WTC11 (cell line): ENCODE measurements at regions not wholly inside any gene's neighbourhood (a gene's known extent, or its start where the extent isn't known, plus 50 kb on each side); places are given as distances from the start of the nearest gene placed in this dataset.

Source experiments
- ATAC-seq: fragments of 200-7000 bp; cut with Tn5 transposase; 2 replicates; pipeline ENCODE4 v1.10.0; 2021; ENCODE audit warnings: mild to moderate bottlenecking, moderate library complexity
- CTCF ChIA-PET: fragments of 300-600 bp; sonication (Branson Sonifier 250); formaldehyde crosslinking; loops from one replicate; lab custom pipeline; 2021; ENCODE audit warnings: antibody characterized with exemption; lab: Charles Lee
- POLR2A ChIA-PET: fragments of 350-600 bp; sonication (Branson Sonifier 250); formaldehyde crosslinking; loops from one replicate; lab custom pipeline; 2021; ENCODE audit warnings: antibody characterized with exemption; lab: Charles Lee
- DNase-seq: peaks from one replicate; pipeline ENCODE4 v3.0.0; 2021; ENCODE audit warnings: low spot score
- H3K27ac Mint-ChIP-seq: 2 replicates; pipeline ENCODE4 v1.8.0; 2021; ENCODE audit warnings: mixed read lengths
- H3K27me3 Mint-ChIP-seq: 2 replicates; pipeline ENCODE4 v1.8.0; 2021; ENCODE audit warnings: low read depth, mild to moderate bottlenecking, moderate library complexity, mixed read lengths
- H3K36me3 Mint-ChIP-seq: 2 replicates; pipeline ENCODE4 v1.8.0; 2021; ENCODE audit warnings: mixed read lengths
- H3K4me1 Mint-ChIP-seq: 2 replicates; pipeline ENCODE4 v1.8.0; 2022; ENCODE audit warnings: mixed read lengths
- H3K4me3 Mint-ChIP-seq: 2 replicates; pipeline ENCODE4 v1.8.0; 2021; ENCODE audit warnings: mild to moderate bottlenecking, moderate library complexity, mixed read lengths
- H3K9me3 Mint-ChIP-seq: 2 replicates; pipeline ENCODE4 v1.8.0; 2021; ENCODE audit warnings: mixed read lengths
- CREM ChIP-seq: sonication (generic); formaldehyde crosslinking; IDR thresholded peaks from 2 replicates; pipeline ENCODE4 v1.8.1; 2022; ENCODE audit warnings: mild to moderate bottlenecking, missing genetic modification reagents, moderate library complexity
- CTCF ChIP-seq: fragments of 200-600 bp; IDR thresholded peaks from 2 replicates; pipeline ENCODE4 v1.8.0; 2022; ENCODE audit warnings: antibody characterized with exemption
- ELF4 ChIP-seq: sonication (generic); formaldehyde crosslinking; IDR thresholded peaks from 2 replicates; pipeline ENCODE4 v1.8.1; 2022; ENCODE audit warnings: low read depth, mild to moderate bottlenecking, moderate library complexity, missing genetic modification reagents
- EMX1 ChIP-seq: fragments of 250-450 bp; sonication (Bioruptor Pico); IDR thresholded peaks from 2 replicates; pipeline ENCODE4 v1.8.0; 2021; ENCODE audit warnings: mild to moderate bottlenecking
- ESRRA ChIP-seq: sonication (generic); formaldehyde crosslinking; IDR thresholded peaks from 2 replicates; pipeline ENCODE4 v1.8.1; 2022; ENCODE audit warnings: mild to moderate bottlenecking, missing genetic modification reagents, borderline replicate concordance
- FOXP1 ChIP-seq: sonication (generic); formaldehyde crosslinking; IDR thresholded peaks from 2 replicates; pipeline ENCODE4 v1.8.0; 2022; ENCODE audit warnings: missing genetic modification reagents, mild to moderate bottlenecking, moderate library complexity, borderline replicate concordance
- FOXP4 ChIP-seq: sonication (generic); formaldehyde crosslinking; IDR thresholded peaks from 2 replicates; pipeline ENCODE4 v1.8.0; 2022; ENCODE audit warnings: mild to moderate bottlenecking, missing genetic modification reagents
- IRF2 ChIP-seq: sonication (generic); formaldehyde crosslinking; IDR thresholded peaks from 2 replicates; pipeline ENCODE4 v1.8.0; 2022; ENCODE audit warnings: low read depth, missing genetic modification reagents, borderline replicate concordance
- NFE2L1 ChIP-seq: sonication (generic); formaldehyde crosslinking; IDR thresholded peaks from 2 replicates; pipeline ENCODE4 v1.8.1; 2023; ENCODE audit warnings: missing genetic modification reagents
- NR1H2 ChIP-seq: sonication (generic); formaldehyde crosslinking; IDR thresholded peaks from 2 replicates; pipeline ENCODE4 v1.9.0; 2021; ENCODE audit warnings: mild to moderate bottlenecking, moderate library complexity, missing genetic modification reagents
- NR2C2 ChIP-seq: sonication (generic); formaldehyde crosslinking; IDR thresholded peaks from 2 replicates; pipeline ENCODE4 v1.8.0; 2022; ENCODE audit warnings: mild to moderate bottlenecking, missing genetic modification reagents
- PREB ChIP-seq: sonication (generic); formaldehyde crosslinking; IDR thresholded peaks from 2 replicates; pipeline ENCODE4 v1.8.1; 2022; ENCODE audit warnings: mild to moderate bottlenecking, missing genetic modification reagents, moderate library complexity, borderline replicate concordance
- RELA ChIP-seq: sonication (generic); formaldehyde crosslinking; IDR thresholded peaks from 2 replicates; pipeline ENCODE4 v1.8.1; 2022; ENCODE audit warnings: missing genetic modification reagents, mild to moderate bottlenecking, borderline replicate concordance
- TEAD4 ChIP-seq: sonication (generic); formaldehyde crosslinking; IDR thresholded peaks from 2 replicates; pipeline ENCODE4 v1.8.0; 2022; ENCODE audit warnings: mild to moderate bottlenecking, missing genetic modification reagents
- USF1 ChIP-seq: sonication (generic); formaldehyde crosslinking; IDR thresholded peaks from 2 replicates; pipeline ENCODE4 v1.8.0; 2022; ENCODE audit warnings: mild to moderate bottlenecking, missing genetic modification reagents
- ZMAT4 ChIP-seq: fragments of 250-450 bp; sonication (Bioruptor Pico); IDR thresholded peaks from 2 replicates; pipeline ENCODE4 v1.9.0; 2021; ENCODE audit warnings: mild to moderate bottlenecking
- ZNF232 ChIP-seq: sonication (generic); formaldehyde crosslinking; IDR thresholded peaks from 2 replicates; pipeline ENCODE4 v1.8.0; 2022; ENCODE audit warnings: mild to moderate bottlenecking, missing genetic modification reagents
- ZNF263 ChIP-seq: sonication (generic); formaldehyde crosslinking; IDR thresholded peaks from 2 replicates; pipeline ENCODE4 v1.8.1; 2022; ENCODE audit warnings: low read depth, mild to moderate bottlenecking, moderate library complexity, missing genetic modification reagents
- ZNF416 ChIP-seq: fragments of 250-450 bp; sonication (Bioruptor Pico); IDR thresholded peaks from 2 replicates; pipeline ENCODE4 v1.9.0; 2021; ENCODE audit warnings: mild to moderate bottlenecking, inconsistent platforms
- TF ChIP-seq, protein P1 (sequence below): sonication (generic); formaldehyde crosslinking; conservative IDR thresholded peaks from 2 replicates; pipeline ENCODE4 v1.8.1; 2022; ENCODE audit warnings: mild to moderate bottlenecking, missing genetic modification reagents
- TF ChIP-seq, protein P2 (sequence below): sonication (generic); formaldehyde crosslinking; IDR thresholded peaks from 2 replicates; pipeline ENCODE4 v1.8.0; 2022; ENCODE audit warnings: mild to moderate bottlenecking, missing genetic modification reagents

- H3K9me3 Mint-ChIP-seq = peaks cover 9% of the 10 kb centered on the region
- ChIA-PET POLR2A (no interaction called here), CTCF (no interaction called here)
- ATAC-seq (no peak), DNase-seq (no peak)
- peaks cover 22% of the 10 kb centered on the region for H3K4me1 Mint-ChIP-seq
- no peak overlapping the region for H3K27ac Mint-ChIP-seq
- no peak overlapping the region for H3K4me3 Mint-ChIP-seq
- no peaks in the 10 kb centered on the region for H3K27me3 Mint-ChIP-seq
- TF ChIP-seq RELA (CRISPR knock-in tag) (no peak), EMX1 (CRISPR knock-in tag) (no peak), CREM (CRISPR knock-in tag) (no peak), ESRRA (CRISPR knock-in tag) (no peak), NR2C2 (CRISPR knock-in tag) (no peak), CTCF (no peak), IRF2 (CRISPR knock-in tag) (no peak), TEAD4 (CRISPR knock-in tag) (no peak), ZNF416 (no peak)
- TF ChIP-seq, protein P1, sequence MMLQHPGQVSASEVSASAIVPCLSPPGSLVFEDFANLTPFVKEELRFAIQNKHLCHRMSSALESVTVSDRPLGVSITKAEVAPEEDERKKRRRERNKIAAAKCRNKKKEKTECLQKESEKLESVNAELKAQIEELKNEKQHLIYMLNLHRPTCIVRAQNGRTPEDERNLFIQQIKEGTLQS (CRISPR knock-in tag) = no peak
- H3K36me3 Mint-ChIP-seq = no peaks in the 10 kb centered on the region
Observed at GRCh38 chrX:125004799-125005198, 314.9 kb upstream of the TEX13C start.

DNA sequence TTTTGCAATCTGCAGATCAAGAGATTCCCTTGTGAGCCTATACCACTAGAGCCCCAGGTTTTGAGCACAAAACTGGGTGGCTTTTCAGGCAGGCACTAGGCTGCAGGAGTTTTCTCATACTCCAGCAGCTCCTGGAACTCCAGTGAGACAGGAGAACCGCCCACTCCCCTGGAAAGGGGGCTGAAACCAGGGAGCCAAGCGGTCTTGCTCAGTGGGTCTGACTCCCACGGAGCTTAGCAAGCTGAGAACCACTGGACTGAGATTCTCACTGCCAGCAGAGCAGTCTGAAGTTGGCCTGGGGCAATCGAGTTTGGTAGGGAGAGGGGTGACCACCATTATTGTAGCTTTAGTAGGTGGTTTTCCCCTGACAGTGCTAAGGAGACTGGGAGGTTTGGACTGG, 313.8 kb upstream of the TEX13C start:
- H3K27ac Mint-ChIP-seq = no peak overlapping the region
- H3K27me3 Mint-ChIP-seq = no peaks in the 10 kb centered on the region
- POLR2A ChIA-PET = no interaction called here
- H3K9me3 Mint-ChIP-seq = peaks cover 9% of the 10 kb centered on the region
- DNase-seq = no peak
- CTCF ChIA-PET = no interaction called here
- no peak for ATAC-seq
- no peak overlapping the region for H3K4me3 Mint-ChIP-seq
- no peaks in the 10 kb centered on the region for H3K36me3 Mint-ChIP-seq
- H3K4me1 Mint-ChIP-seq = peaks cover 16% of the 10 kb centered on the region
- TF ChIP-seq ELF4 (CRISPR knock-in tag) (no peak), ZNF263 (CRISPR knock-in tag) (no peak), NR1H2 (no peak), ZNF232 (CRISPR knock-in tag) (no peak), ZMAT4 (no peak), ESRRA (CRISPR knock-in tag) (no peak), NFE2L1 (CRISPR knock-in tag) (no peak), PREB (CRISPR knock-in tag) (no peak), USF1 (CRISPR knock-in tag) (no peak), ZNF416 (no peak), FOXP4 (CRISPR knock-in tag) (no peak), FOXP1 (CRISPR knock-in tag) (no peak), TEAD4 (CRISPR knock-in tag) (no peak)
- TF ChIP-seq, protein P2, sequence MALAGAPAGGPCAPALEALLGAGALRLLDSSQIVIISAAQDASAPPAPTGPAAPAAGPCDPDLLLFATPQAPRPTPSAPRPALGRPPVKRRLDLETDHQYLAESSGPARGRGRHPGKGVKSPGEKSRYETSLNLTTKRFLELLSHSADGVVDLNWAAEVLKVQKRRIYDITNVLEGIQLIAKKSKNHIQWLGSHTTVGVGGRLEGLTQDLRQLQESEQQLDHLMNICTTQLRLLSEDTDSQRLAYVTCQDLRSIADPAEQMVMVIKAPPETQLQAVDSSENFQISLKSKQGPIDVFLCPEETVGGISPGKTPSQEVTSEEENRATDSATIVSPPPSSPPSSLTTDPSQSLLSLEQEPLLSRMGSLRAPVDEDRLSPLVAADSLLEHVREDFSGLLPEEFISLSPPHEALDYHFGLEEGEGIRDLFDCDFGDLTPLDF (CRISPR knock-in tag) = no peak
